ENCODE measurements at regions not wholly inside any gene's neighbourhood (a gene's known extent, or its start where the extent isn't known, plus 50 kb on each side); places are given as distances from the start of the nearest gene placed in this dataset.
"Not testable (repeated sequence)": the region's sequence is repeated elsewhere in the genome, so short reads cannot be mapped to it uniquely, and the experiment has no call there.

- Histone ChIP-seq H3K27me3 (no peaks in the 10 kb centered on the region), H3K4me1 (no peaks in the 10 kb centered on the region), H3K36me3 (no peaks in the 10 kb centered on the region), H3K27ac (no peak overlapping the region), H3K4me3 (no peak overlapping the region), H3K9me3 (no peaks in the 10 kb centered on the region)
- TF ChIP-seq, protein P1, sequence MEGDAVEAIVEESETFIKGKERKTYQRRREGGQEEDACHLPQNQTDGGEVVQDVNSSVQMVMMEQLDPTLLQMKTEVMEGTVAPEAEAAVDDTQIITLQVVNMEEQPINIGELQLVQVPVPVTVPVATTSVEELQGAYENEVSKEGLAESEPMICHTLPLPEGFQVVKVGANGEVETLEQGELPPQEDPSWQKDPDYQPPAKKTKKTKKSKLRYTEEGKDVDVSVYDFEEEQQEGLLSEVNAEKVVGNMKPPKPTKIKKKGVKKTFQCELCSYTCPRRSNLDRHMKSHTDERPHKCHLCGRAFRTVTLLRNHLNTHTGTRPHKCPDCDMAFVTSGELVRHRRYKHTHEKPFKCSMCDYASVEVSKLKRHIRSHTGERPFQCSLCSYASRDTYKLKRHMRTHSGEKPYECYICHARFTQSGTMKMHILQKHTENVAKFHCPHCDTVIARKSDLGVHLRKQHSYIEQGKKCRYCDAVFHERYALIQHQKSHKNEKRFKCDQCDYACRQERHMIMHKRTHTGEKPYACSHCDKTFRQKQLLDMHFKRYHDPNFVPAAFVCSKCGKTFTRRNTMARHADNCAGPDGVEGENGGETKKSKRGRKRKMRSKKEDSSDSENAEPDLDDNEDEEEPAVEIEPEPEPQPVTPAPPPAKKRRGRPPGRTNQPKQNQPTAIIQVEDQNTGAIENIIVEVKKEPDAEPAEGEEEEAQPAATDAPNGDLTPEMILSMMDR (IDR thresholded peaks at IDR 0.05) = no peak
- DNase-seq = no peak
- intact Hi-C loops (cut with DNase I; ENCODE audit: low total_unique reads) = no loop called here
These were observed 709.3 kb upstream of the AUTS2 start for GRCh38 chr7:68888971-68889385.

- Histone ChIP-seq H3K36me3 (no peaks in the 10 kb centered on the region), H3K27me3 (no peaks in the 10 kb centered on the region), H3K4me1 (no peaks in the 10 kb centered on the region), H3K4me3 (no peak overlapping the region), H3K27ac (no peak overlapping the region), H3K9me3 (no peaks in the 10 kb centered on the region)
- TF ChIP-seq, protein P1 (IDR thresholded peaks at IDR 0.05) = no peak
- DNase-seq = no peak
- intact Hi-C loops (cut with DNase I; ENCODE audit: low total_unique reads) = loop anchor here (10.0 kb wide), 1 partner anchor 57 kb away; no protein-coding TSS in a partner anchor
These were observed 706.0 kb upstream of the AUTS2 start for GRCh38 chr7:68892236-68892635.

DNA sequence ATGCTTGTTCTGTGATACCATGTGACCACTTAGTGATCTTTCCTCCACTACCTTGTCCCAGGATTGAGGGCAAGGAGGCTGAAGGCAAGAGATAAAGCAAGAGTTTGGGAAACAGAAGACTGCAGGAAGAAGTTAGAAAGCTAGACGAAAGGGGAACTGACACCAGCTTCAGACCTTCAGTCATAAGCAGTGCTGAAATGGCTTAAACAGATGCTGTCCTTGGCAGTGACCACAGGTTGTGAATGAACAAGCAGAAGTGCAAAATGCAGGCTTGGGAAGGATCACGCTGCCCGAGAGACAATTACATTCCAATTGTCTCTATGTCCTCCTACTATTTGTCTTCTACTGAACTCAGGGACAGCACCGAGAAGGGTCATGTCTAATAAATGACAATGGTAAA is 704.9 kb upstream of the AUTS2 start:
- Histone ChIP-seq H3K36me3 (no peaks in the 10 kb centered on the region), H3K27ac (no peak overlapping the region), H3K27me3 (no peaks in the 10 kb centered on the region), H3K4me1 (no peaks in the 10 kb centered on the region), H3K9me3 (no peaks in the 10 kb centered on the region), H3K4me3 (no peak overlapping the region)
- DNase-seq = no peak
- TF ChIP-seq, protein P1 (IDR thresholded peaks at IDR 0.05) = no peak
- intact Hi-C loops (cut with DNase I; ENCODE audit: low total_unique reads) = loop anchor here (10.0 kb wide), 1 partner anchor 59 kb away; no protein-coding TSS in a partner anchor

- not testable (repeated sequence) for H3K9me3 ChIP-seq, DNase-seq, H3K4me1 ChIP-seq, H3K27ac ChIP-seq, H3K4me3 ChIP-seq, H3K36me3 ChIP-seq, H3K27me3 ChIP-seq
- intact Hi-C loops (cut with DNase I; ENCODE audit: low total_unique reads) = loop anchor here (10.0 kb wide), 1 partner anchor 64 kb away; no protein-coding TSS in a partner anchor
These were observed 699.1 kb upstream of the AUTS2 start for GRCh38 chr7:68899156-68899555.

GRCh38 chr7:68900096-68900495 is 698.2 kb upstream of the AUTS2 start:
- H3K36me3 ChIP-seq = no peaks in the 10 kb centered on the region
- no peaks in the 10 kb centered on the region for H3K9me3 ChIP-seq
- intact Hi-C loops (cut with DNase I; ENCODE audit: low total_unique reads) = no loop called here
- no peak overlapping the region for H3K27ac ChIP-seq
- no peak overlapping the region for H3K4me3 ChIP-seq
- TF ChIP-seq, protein P1 (IDR thresholded peaks at IDR 0.05) = no peak
- H3K27me3 ChIP-seq = no peaks in the 10 kb centered on the region
- no peaks in the 10 kb centered on the region for H3K4me1 ChIP-seq
- no peak for DNase-seq

- no peaks in the 10 kb centered on the region for H3K27me3 ChIP-seq
- intact Hi-C loops (cut with DNase I; ENCODE audit: low total_unique reads) = no loop called here
- TF ChIP-seq, protein P1 (IDR thresholded peaks at IDR 0.05) = no peak
- H3K4me3 ChIP-seq = no peak overlapping the region
- no peaks in the 10 kb centered on the region for H3K4me1 ChIP-seq
- no peak for DNase-seq
- no peaks in the 10 kb centered on the region for H3K36me3 ChIP-seq
- no peak overlapping the region for H3K27ac ChIP-seq
- no peaks in the 10 kb centered on the region for H3K9me3 ChIP-seq
These were observed 693.6 kb upstream of the AUTS2 start for GRCh38 chr7:68904630-68905029.
